ENCODE measurements at regions not wholly inside any gene's neighbourhood (a gene's known extent, or its start where the extent isn't known, plus 50 kb on each side); places are given as distances from the start of the nearest gene placed in this dataset.

GRCh38 chr12:124460771-124461170, 106.6 kb downstream of the NCOR2 start:
- TF ChIP-seq CTCF (IDR thresholded peaks at IDR 0.05; ENCODE audit: borderline replicate concordance, control extremely low read depth, extremely low read depth, insufficient read depth, missing control alignments): no peak
- no peak for DNase-seq (ENCODE audit: low spot score)
- in situ Hi-C loops (cut with MboI; ENCODE audit: low sequenced_read_pairs, unreplicated experiment): no loop called here

DNA sequence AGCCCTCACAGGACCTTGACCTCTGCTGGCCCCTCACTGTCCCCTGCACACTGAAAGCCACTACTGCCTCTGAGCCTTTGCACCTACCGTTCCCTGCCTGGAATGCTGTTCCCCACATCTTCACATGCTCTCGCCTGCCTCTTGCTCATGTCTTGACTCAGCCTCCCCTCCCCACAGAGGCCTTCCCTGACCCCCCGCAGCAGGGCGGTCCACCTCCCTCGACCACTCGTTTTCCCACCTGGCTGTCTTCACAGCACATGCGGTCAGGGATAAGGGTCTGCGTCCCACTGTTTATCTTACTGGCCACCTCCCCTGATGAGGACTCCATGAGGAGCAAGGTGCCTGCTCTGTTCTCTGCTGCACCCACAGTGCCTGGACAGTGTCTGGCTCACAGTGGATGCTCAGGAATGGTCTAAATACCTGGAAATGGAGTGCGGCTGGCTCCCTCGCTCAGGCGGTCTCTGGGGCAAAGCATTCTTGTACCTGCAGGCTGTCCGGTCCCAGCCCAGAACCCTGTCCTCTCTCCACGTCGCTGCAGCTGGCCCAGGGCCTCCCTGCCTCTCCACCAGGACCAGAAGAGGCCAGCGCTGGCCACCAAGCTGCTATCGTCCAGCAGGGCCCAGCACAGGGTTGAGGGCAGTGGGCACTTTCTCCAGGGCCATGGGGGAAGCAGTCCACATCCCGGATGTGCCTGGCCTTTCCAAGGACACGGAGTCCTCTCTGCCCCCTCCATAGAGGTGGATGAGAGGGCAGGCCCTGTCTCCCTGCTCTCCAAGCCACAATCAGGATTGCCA, 107.4 kb downstream of the NCOR2 start:
- no peak for DNase-seq (ENCODE audit: low spot score)
- no peak for TF ChIP-seq CTCF (IDR thresholded peaks at IDR 0.05; ENCODE audit: borderline replicate concordance, control extremely low read depth, extremely low read depth, insufficient read depth, missing control alignments)
- in situ Hi-C loops (cut with MboI; ENCODE audit: low sequenced_read_pairs, unreplicated experiment): no loop called here

DNA sequence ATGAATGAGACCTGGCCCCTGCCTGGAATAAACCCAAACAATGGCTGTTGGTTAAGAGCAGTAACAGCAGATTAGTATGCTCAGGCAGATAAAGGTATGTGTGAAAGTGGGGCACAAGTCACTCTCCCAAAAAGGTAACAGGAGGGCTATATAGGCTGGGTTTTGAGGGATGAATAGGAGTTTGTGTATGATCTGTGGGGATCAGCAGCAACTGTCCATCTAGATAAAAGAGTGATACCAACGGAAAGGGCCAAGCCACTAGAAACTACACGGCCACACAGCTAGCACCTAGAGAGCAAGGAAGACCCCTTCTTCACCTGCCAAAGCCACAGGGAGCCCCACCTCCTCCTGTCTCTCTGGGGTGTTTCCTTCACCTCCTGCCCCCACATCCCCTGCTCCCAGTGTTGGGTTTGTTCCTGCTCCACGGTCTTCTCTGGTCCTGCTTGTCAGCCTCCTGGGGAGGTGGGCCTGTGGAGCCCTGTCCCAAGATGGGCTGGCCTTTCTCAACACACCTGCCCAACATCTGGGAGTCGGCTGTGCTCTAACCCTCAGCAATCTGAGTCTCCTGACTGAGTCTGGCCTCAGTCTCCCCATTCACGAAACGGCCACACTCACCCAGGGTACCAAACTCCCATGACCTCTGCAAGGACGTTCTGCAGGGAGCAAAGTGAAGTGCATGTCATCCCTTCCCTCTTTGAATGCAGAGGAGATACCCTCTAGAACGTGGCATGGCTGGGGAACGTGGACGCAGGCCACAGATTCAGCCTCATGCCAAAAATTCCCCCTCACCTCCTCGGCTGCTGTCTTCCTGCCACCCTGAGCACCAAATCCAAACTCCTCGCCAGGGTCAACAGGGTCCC, 108.2 kb downstream of the NCOR2 start:
- in situ Hi-C loops (cut with MboI; ENCODE audit: low sequenced_read_pairs, unreplicated experiment): no loop called here
- no peak for TF ChIP-seq CTCF (IDR thresholded peaks at IDR 0.05; ENCODE audit: borderline replicate concordance, control extremely low read depth, extremely low read depth, insufficient read depth, missing control alignments)
- no peak for DNase-seq (ENCODE audit: low spot score)

- in situ Hi-C loops (cut with MboI; ENCODE audit: low sequenced_read_pairs, unreplicated experiment): no loop called here
Observed at GRCh38 chr12:124458220-124458991, 109.0 kb downstream of the NCOR2 start.

GRCh38 chr12:124457287-124458219, 109.9 kb downstream of the NCOR2 start:
- peak; percentile 85 for DNase-seq (ENCODE audit: low spot score)
- no peak for TF ChIP-seq CTCF (IDR thresholded peaks at IDR 0.05; ENCODE audit: borderline replicate concordance, control extremely low read depth, extremely low read depth, insufficient read depth, missing control alignments)
- in situ Hi-C loops (cut with MboI; ENCODE audit: low sequenced_read_pairs, unreplicated experiment): no loop called here

More at GRCh38 chr12:124458220-124458991, 109.0 kb downstream of the NCOR2 start:
- no peak for TF ChIP-seq CTCF (IDR thresholded peaks at IDR 0.05; ENCODE audit: borderline replicate concordance, control extremely low read depth, extremely low read depth, insufficient read depth, missing control alignments)
- no peak for DNase-seq (ENCODE audit: low spot score)

Data from GM13976 (cell line).